ENCODE measurements at regions not wholly inside any gene's neighbourhood (a gene's known extent, or its start where the extent isn't known, plus 50 kb on each side); places are given as distances from the start of the nearest gene placed in this dataset.

DNA sequence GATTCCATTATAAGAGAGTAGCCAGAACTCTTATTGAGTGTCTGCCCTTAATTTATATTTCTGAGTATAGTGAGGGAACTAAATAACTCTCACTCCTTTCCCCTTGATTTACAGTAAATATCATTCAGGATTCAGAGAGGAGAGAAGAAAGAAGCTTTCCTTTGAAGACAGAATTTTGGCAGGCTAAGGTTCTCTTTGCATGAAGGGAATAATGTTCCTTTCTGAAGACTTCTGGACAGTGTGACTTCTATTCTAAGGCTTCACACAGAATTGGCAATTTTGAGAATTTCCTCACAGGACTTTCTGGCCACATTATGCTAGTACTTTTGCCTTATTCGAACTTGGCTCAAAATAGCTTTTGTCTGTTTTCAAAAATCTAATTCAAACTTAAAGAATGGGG lies 352.2 kb upstream of the FBXO33 start:
- no peak overlapping the region for H3K27ac ChIP-seq
- no peaks in the 10 kb centered on the region for H3K9me3 ChIP-seq
- no peaks in the 10 kb centered on the region for H3K4me1 ChIP-seq
- TF ChIP-seq NFE2L2 (conservative IDR thresholded peaks at IDR 0.05; ENCODE audit: low read length): no peak
- no peak for TF ChIP-seq CBX8 (IDR thresholded peaks at IDR 0.05)
- TF ChIP-seq EHF (CRISPR knock-in tag; IDR thresholded peaks at IDR 0.05): no peak
- TF ChIP-seq FOSL2 (IDR thresholded peaks at IDR 0.05): no peak
- no peak for TF ChIP-seq FOSL2 (CRISPR knock-in tag; IDR thresholded peaks at IDR 0.05)
- TF ChIP-seq MYC (IDR thresholded peaks at IDR 0.05; ENCODE audit: borderline replicate concordance, low read length): no peak
- TF ChIP-seq KDM5A (IDR thresholded peaks at IDR 0.05): no peak
- TF ChIP-seq, protein P1, sequence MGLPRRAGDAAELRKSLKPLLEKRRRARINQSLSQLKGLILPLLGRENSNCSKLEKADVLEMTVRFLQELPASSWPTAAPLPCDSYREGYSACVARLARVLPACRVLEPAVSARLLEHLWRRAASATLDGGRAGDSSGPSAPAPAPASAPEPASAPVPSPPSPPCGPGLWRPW (IDR thresholded peaks at IDR 0.05): no peak
- TF ChIP-seq POLR2AphosphoS2 (conservative IDR thresholded peaks at IDR 0.05; ENCODE audit: low read length): no peak
- no peak for TF ChIP-seq RFX5 (IDR thresholded peaks at IDR 0.05)
- TF ChIP-seq, protein P2, sequence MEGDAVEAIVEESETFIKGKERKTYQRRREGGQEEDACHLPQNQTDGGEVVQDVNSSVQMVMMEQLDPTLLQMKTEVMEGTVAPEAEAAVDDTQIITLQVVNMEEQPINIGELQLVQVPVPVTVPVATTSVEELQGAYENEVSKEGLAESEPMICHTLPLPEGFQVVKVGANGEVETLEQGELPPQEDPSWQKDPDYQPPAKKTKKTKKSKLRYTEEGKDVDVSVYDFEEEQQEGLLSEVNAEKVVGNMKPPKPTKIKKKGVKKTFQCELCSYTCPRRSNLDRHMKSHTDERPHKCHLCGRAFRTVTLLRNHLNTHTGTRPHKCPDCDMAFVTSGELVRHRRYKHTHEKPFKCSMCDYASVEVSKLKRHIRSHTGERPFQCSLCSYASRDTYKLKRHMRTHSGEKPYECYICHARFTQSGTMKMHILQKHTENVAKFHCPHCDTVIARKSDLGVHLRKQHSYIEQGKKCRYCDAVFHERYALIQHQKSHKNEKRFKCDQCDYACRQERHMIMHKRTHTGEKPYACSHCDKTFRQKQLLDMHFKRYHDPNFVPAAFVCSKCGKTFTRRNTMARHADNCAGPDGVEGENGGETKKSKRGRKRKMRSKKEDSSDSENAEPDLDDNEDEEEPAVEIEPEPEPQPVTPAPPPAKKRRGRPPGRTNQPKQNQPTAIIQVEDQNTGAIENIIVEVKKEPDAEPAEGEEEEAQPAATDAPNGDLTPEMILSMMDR (IDR thresholded peaks at IDR 0.05): no peak
- TF ChIP-seq GATA3 (IDR thresholded peaks at IDR 0.05; ENCODE audit: borderline replicate concordance): no peak
- TF ChIP-seq MAZ (IDR thresholded peaks at IDR 0.05; ENCODE audit: borderline replicate concordance, low read depth, low read length): no peak
- TF ChIP-seq PHF8 (IDR thresholded peaks at IDR 0.05; ENCODE audit: borderline replicate concordance, low read depth): no peak
- TF ChIP-seq, protein P3, sequence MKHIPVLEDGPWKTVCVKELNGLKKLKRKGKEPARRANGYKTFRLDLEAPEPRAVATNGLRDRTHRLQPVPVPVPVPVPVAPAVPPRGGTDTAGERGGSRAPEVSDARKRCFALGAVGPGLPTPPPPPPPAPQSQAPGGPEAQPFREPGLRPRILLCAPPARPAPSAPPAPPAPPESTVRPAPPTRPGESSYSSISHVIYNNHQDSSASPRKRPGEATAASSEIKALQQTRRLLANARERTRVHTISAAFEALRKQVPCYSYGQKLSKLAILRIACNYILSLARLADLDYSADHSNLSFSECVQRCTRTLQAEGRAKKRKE (CRISPR knock-in tag; IDR thresholded peaks at IDR 0.05; ENCODE audit: low read depth): no peak
- TF ChIP-seq EHMT2 (IDR thresholded peaks at IDR 0.05; ENCODE audit: low read depth): no peak
- TF ChIP-seq ZNF302 (CRISPR knock-in tag; IDR thresholded peaks at IDR 0.05): no peak
- TF ChIP-seq HDAC2 (IDR thresholded peaks at IDR 0.05): no peak
- POLR2A ChIA-PET: no interaction called here
- no peak overlapping the region for H3K4me2 ChIP-seq
- H3K4me3 ChIP-seq: no peak overlapping the region
- ATAC-seq: no peak
- CTCF ChIA-PET: no interaction called here
- no peak for FAIRE-seq
- DNase-seq (ENCODE audit: low read depth in 1 of 2, low spot score in 1 of 2): no peak
- 0% methylated on average over 1 of the region's 1 CpG for WGBS (ENCODE audit: missing lambda C conversion rate)

DNA sequence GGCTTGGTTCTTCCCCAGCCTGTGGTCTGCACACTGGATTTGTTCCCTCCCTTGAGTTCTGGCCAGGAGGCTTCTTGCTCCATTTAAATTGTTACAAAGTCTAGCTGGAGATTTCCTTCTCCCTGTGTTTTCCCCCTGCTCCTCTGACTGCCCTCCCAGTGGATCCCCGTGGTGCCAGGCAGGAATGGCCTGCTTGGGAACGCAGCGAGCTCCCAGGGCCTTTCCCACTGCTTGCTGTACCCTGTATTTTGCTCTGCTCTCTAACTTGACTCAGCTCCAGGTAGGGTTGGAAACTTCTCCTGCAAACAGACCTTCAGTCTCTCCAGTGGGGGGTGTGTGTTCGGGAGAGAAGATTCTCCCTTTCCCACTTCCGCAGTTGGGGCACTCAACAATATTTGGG lies 349.2 kb upstream of the FBXO33 start:
- CTCF ChIA-PET: no interaction called here

More for the DNA sequence above, 349.2 kb upstream of the FBXO33 start:
- no peak overlapping the region for H3K4me2 ChIP-seq
- WGBS (ENCODE audit: missing lambda C conversion rate): 0% methylated on average over 5 of the region's 5 CpGs
- no peaks in the 10 kb centered on the region for H3K9me3 ChIP-seq
- FAIRE-seq (no peak), DNase-seq (ENCODE audit: low read depth in 1 of 2, low spot score in 1 of 2) (no peak), ATAC-seq (no peak)
- H3K4me1 ChIP-seq: no peaks in the 10 kb centered on the region
- TF ChIP-seq, protein P4, sequence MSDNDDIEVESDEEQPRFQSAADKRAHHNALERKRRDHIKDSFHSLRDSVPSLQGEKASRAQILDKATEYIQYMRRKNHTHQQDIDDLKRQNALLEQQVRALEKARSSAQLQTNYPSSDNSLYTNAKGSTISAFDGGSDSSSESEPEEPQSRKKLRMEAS (IDR thresholded peaks at IDR 0.05): no peak
- TF ChIP-seq CHD2 (IDR thresholded peaks at IDR 0.05; ENCODE audit: low read length, partially characterized antibody): no peak
- TF ChIP-seq, protein P5, sequence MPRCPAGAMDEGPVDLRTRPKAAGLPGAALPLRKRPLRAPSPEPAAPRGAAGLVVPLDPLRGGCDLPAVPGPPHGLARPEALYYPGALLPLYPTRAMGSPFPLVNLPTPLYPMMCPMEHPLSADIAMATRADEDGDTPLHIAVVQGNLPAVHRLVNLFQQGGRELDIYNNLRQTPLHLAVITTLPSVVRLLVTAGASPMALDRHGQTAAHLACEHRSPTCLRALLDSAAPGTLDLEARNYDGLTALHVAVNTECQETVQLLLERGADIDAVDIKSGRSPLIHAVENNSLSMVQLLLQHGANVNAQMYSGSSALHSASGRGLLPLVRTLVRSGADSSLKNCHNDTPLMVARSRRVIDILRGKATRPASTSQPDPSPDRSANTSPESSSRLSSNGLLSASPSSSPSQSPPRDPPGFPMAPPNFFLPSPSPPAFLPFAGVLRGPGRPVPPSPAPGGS (IDR thresholded peaks at IDR 0.05): no peak
- TF ChIP-seq EHMT2 (IDR thresholded peaks at IDR 0.05; ENCODE audit: low read depth): no peak
- TF ChIP-seq, protein P6, sequence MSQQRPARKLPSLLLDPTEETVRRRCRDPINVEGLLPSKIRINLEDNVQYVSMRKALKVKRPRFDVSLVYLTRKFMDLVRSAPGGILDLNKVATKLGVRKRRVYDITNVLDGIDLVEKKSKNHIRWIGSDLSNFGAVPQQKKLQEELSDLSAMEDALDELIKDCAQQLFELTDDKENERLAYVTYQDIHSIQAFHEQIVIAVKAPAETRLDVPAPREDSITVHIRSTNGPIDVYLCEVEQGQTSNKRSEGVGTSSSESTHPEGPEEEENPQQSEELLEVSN (IDR thresholded peaks at IDR 0.05; ENCODE audit: borderline replicate concordance, low read depth): no peak
- TF ChIP-seq CBX8 (IDR thresholded peaks at IDR 0.05): no peak
- no peak for TF ChIP-seq PHF8 (IDR thresholded peaks at IDR 0.05; ENCODE audit: borderline replicate concordance, low read depth)
- no peak for TF ChIP-seq ZSCAN20 (CRISPR knock-in tag; IDR thresholded peaks at IDR 0.05)
- no peak for TF ChIP-seq FOSL2 (IDR thresholded peaks at IDR 0.05)
- TF ChIP-seq FOSL2 (CRISPR knock-in tag; IDR thresholded peaks at IDR 0.05): no peak
- no peak for TF ChIP-seq JUNB (IDR thresholded peaks at IDR 0.05)
- TF ChIP-seq JUN (IDR thresholded peaks at IDR 0.05): no peak
- H3K27ac ChIP-seq: no peak overlapping the region
- POLR2A ChIA-PET: no interaction called here
- no peak overlapping the region for H3K4me3 ChIP-seq

All from A549 (cell line).